Osteoblast (primary cell): ENCODE measurements at regions not wholly inside any gene's neighbourhood (a gene's known extent, or its start where the extent isn't known, plus 50 kb on each side); places are given as distances from the start of the nearest gene placed in this dataset.

Experiments
- DNase-seq: peaks from one replicate; pipeline ENCODE4 v3.0.0; 2011; ENCODE audit warnings: low spot score, mixed read lengths; ENCODE audit not compliant: insufficient read length; ENCODE audit errors: missing footprints
- H2AFZ ChIP-seq: 2 replicates; pipeline ENCODE4 v1.6.0; 2011; ENCODE audit warnings: mild to moderate bottlenecking, low read length
- H3K27ac ChIP-seq: 2 replicates; pipeline ENCODE4 v1.5.1; 2011; ENCODE audit warnings: mild to moderate bottlenecking, low read depth, low read length, moderate library complexity
- H3K27me3 ChIP-seq: 2 replicates; pipeline ENCODE4 v1.6.0; 2012; ENCODE audit warnings: mild to moderate bottlenecking, control low read depth, inconsistent platforms, low read length, moderate library complexity; ENCODE audit not compliant: insufficient read depth
- H3K36me3 ChIP-seq: 2 replicates; pipeline ENCODE4 v1.5.1; 2011; ENCODE audit warnings: mild to moderate bottlenecking, low read length, control low read depth, moderate library complexity; ENCODE audit not compliant: insufficient read depth
- H3K4me1 ChIP-seq: 2 replicates; pipeline ENCODE4 v1.5.1; 2011; ENCODE audit warnings: mild to moderate bottlenecking, low read length, control low read depth, moderate library complexity; ENCODE audit not compliant: insufficient read depth
- H3K4me2 ChIP-seq: 2 replicates; pipeline ENCODE4 v1.6.0; 2011; ENCODE audit warnings: mild to moderate bottlenecking, low read length; ENCODE audit not compliant: insufficient read depth
- H3K4me3 ChIP-seq: fragments of 200-600 bp; sonication (generic); 3 replicates; pipeline ENCODE4 v1.5.1; 2012; ENCODE audit warnings: mild to moderate bottlenecking, low read length, inconsistent platforms; ENCODE audit not compliant: insufficient read depth
- H3K79me2 ChIP-seq: 2 replicates; pipeline ENCODE4 v1.6.0; 2012; ENCODE audit warnings: mild to moderate bottlenecking, low read length, control low read depth, inconsistent platforms; ENCODE audit not compliant: insufficient read depth
- H3K9me3 ChIP-seq: 2 replicates; pipeline ENCODE4 v1.5.1; 2011; ENCODE audit warnings: low read depth, low read length, control low read depth
- H4K20me1 ChIP-seq: 2 replicates; pipeline ENCODE4 v1.6.0; 2012; ENCODE audit warnings: mild to moderate bottlenecking, low read length, control low read depth; ENCODE audit not compliant: insufficient read depth
- CTCF ChIP-seq: IDR thresholded peaks from 2 replicates; pipeline ENCODE4 v1.5.1; 2011; ENCODE audit warnings: mild to moderate bottlenecking, low read depth, low read length, moderate library complexity; ENCODE audit errors: extremely low read depth

DNA sequence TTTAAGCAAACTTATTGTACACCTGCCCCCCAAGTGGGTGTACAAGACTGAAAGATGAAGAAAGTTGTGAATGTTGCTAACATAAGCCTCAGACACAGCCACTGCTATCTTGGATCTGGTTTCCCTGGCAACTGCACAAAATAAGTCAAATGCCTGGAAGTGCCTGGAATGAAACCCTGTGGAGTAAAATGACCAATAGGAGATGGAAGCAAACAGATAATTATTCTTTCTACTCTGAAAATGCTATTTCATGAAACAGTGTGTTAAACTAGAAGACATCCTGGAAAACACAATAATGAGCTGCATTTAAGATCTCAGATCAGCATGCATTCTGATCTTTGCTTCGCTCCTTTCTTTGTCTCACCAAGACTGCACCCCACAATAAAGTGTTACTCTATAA, 1016.0 kb downstream of the ARAP2 start:
- Histone ChIP-seq H3K4me2 (no peak overlapping the region), H3K36me3 (no peaks in the 10 kb centered on the region), H3K79me2 (no peaks in the 10 kb centered on the region), H4K20me1 (no peaks in the 10 kb centered on the region), H3K4me3 (no peak overlapping the region), H3K27me3 (no peaks in the 10 kb centered on the region), H3K9me3 (no peaks in the 10 kb centered on the region), H2AFZ (no peak overlapping the region), H3K27ac (no peak overlapping the region), H3K4me1 (no peaks in the 10 kb centered on the region)
- DNase-seq, result no peak
- TF ChIP-seq CTCF, result no peak

DNA sequence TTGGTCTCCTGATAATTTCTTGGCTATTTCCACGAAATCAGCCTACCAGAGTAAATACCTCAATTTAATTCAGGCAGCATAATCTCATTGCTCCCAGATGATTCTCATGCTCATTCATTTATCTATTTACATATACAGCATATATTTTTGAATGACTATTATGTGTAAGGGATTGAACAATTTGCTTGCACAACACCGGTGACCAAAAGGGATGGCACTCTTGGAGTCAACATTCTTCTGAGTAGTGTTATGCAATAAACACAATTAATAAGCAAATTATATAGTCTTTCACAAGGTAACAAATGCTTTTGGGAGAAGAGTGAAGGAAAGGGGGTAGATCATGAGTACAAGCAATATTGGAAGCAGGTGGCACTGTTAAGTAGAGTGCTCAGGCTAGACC, 1015.3 kb downstream of the ARAP2 start:
- H3K4me1 ChIP-seq, result no peaks in the 10 kb centered on the region
- no peak overlapping the region for H2AFZ ChIP-seq
- no peak overlapping the region for H3K4me2 ChIP-seq
- H3K27me3 ChIP-seq, result no peaks in the 10 kb centered on the region
- H3K36me3 ChIP-seq, result no peaks in the 10 kb centered on the region
- DNase-seq, result no peak
- no peak overlapping the region for H3K27ac ChIP-seq
- TF ChIP-seq CTCF, result no peak
- no peak overlapping the region for H3K4me3 ChIP-seq
- H3K9me3 ChIP-seq, result no peaks in the 10 kb centered on the region
- H4K20me1 ChIP-seq, result no peaks in the 10 kb centered on the region
- no peaks in the 10 kb centered on the region for H3K79me2 ChIP-seq

GRCh38 chr4:35237924-35238323, 1006.4 kb downstream of the ARAP2 start:
- H3K27ac ChIP-seq, result no peak overlapping the region
- no peak overlapping the region for H3K4me2 ChIP-seq
- H3K36me3 ChIP-seq, result no peaks in the 10 kb centered on the region
- no peaks in the 10 kb centered on the region for H3K79me2 ChIP-seq
- no peaks in the 10 kb centered on the region for H3K4me1 ChIP-seq
- H3K27me3 ChIP-seq, result no peaks in the 10 kb centered on the region
- DNase-seq, result no peak
- H3K9me3 ChIP-seq, result no peaks in the 10 kb centered on the region
- H3K4me3 ChIP-seq, result no peak overlapping the region
- H2AFZ ChIP-seq, result no peak overlapping the region
- H4K20me1 ChIP-seq, result no peaks in the 10 kb centered on the region
- TF ChIP-seq CTCF, result no peak

DNA sequence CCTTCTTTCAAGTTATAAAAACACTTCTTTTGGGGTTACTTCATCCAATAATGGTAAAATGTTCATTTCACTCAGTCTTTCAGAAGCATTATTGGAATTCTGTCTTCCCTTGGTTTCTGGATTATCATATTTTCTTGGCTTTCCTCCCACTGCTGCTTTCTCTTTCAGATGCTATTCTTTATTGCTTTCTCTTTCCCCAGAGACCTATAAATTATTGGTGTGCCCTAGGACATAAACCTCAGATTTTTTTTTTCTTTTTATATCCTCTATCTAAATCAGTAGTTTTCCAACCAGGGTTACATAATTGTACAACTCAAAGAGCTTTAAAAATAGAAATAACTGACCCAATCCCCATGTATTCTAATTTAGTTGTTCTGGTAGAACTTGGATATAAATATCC, 1005.5 kb downstream of the ARAP2 start:
- DNase-seq, result no peak
- H3K4me3 ChIP-seq, result no peak overlapping the region
- H3K27ac ChIP-seq, result no peak overlapping the region
- no peak overlapping the region for H3K4me2 ChIP-seq
- H3K4me1 ChIP-seq, result no peaks in the 10 kb centered on the region
- H3K27me3 ChIP-seq, result no peaks in the 10 kb centered on the region
- H4K20me1 ChIP-seq, result no peaks in the 10 kb centered on the region
- TF ChIP-seq CTCF, result no peak
- no peaks in the 10 kb centered on the region for H3K36me3 ChIP-seq
- H3K9me3 ChIP-seq, result no peaks in the 10 kb centered on the region
- no peaks in the 10 kb centered on the region for H3K79me2 ChIP-seq
- no peak overlapping the region for H2AFZ ChIP-seq
